NCI-H345 (cell line): ENCODE measurements at regions not wholly inside any gene's neighbourhood (a gene's known extent, or its start where the extent isn't known, plus 50 kb on each side); places are given as distances from the start of the nearest gene placed in this dataset.

Experiments used
- DNase-seq: peaks from one replicate; lab custom pipeline; 2025; lab: John Stamatoyannopoulos, UW

GRCh38 chr3:17945018-17945798, 202.8 kb upstream of the TBC1D5 start:
- no peak for DNase-seq

GRCh38 chr3:17942856-17943255, 200.4 kb upstream of the TBC1D5 start:
- no peak for DNase-seq

- DNase-seq: no peak
Measured at GRCh38 chr3:17941766-17942165, 199.3 kb upstream of the TBC1D5 start.

- DNase-seq: no peak
Measured at GRCh38 chr3:17941152-17941551, 198.7 kb upstream of the TBC1D5 start.

- no peak for DNase-seq
Measured at GRCh38 chr3:17939157-17939556, 196.7 kb upstream of the TBC1D5 start.

DNA sequence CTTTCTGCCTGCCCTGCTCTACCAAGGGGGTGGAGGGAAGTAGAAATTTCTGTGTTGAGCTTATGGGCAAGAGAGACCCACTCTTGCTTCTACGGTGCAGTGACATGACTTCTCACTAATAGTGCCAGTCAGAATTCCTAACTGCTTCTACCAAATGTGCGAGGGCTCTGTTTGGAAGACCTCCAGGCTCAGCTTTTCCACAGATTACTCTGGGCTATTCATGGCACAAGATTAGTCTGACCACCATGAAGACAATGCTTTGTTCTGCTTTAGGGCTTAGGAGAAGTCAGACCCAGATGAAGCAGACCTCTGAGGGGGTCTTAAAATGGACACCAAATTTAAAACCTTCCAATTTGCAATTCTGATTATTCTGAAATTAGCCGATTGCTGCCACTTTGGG, 195.9 kb upstream of the TBC1D5 start:
- DNase-seq: no peak

DNA sequence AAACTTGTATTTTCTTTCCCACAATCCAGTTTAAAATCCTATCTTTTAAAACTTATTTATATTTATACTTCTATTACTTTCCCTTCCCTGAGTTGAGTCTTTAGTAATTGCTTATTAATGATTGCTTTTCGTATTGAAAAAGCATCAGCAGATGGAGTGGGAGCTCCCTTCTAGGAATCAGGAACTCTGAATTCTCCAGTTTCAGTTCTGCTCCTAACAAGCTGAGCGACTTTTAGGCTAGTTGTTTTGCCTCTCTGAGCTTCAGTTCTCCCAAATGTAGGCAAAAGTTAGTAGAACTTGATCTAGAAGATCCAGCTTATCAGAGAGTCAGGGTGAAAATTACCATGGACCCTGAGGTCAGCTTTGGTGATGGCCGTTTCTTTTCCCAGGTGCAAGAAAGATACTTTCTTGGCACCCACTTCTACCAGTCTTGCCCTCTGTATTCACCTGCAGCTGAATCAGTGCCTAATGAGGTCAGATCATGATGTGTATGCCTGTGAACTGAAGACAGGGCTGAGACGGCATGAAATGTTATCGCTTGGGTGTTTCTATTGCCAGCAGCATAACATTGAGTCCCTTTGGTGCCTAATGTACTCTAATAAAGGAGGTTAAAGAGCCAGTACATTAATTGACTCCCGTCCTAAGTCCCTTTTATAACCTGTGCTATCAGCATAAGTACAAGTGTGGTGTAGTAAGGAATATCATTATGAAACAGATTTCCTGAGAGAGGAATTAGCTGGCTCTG, 194.5 kb upstream of the TBC1D5 start:
- no peak for DNase-seq

- DNase-seq: peak; percentile 1
Measured at GRCh38 chr3:17935222-17935621, 192.8 kb upstream of the TBC1D5 start.

- DNase-seq: no peak
Measured at GRCh38 chr3:17932136-17932771, 189.8 kb upstream of the TBC1D5 start.

DNA sequence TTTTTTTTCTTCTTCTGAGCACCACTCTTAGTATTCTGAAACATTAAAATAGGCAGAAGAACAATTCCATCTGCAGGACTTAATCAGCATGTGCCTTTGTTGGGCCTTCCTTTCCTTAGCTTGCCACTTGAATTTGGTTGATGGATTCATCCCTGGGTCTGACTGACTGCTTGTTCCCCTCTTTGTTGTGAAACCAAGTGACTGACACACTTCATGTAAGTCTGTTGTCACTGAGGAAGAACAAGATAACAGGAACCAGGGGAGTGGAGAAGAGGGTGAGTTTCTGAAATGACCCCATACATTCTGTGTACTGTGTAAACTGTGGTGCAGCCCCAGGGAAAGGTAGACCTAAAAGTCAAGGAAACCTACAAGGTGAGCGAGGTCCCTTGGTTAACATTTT, 188.7 kb upstream of the TBC1D5 start:
- DNase-seq: no peak

DNA sequence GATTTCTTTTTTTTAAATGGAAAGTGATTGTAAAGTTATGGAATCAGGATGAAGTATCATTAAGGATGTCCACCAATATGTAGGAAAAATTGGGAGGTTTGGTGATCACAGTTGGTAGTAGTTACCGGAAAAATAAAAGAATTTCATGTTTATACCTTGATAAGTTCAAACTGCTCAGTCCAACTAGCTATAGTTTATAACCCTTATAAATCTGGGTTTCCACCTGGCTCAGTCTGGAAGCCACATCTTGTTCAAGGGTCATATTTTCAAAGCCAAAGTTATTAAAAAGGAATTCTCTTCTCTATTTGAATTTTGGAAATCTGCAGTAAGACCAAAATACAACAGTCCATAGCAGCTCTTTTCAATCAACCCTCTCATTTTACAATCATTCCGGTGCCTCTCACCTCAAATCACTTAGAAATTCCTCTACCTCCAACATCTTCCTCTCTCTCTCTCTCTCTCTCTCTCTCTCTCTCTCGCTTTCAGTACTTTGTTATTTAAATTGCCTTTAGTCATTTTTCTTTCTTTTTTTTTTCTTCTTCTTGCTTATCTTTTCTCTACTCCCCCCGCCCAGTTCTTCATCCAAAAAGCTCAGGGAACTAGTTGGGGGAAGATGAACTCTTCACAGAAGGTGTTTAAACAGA, 186.2 kb upstream of the TBC1D5 start:
- DNase-seq: no peak

- DNase-seq: no peak
Measured at GRCh38 chr3:17927036-17927435, 184.6 kb upstream of the TBC1D5 start.

- DNase-seq: no peak
Measured at GRCh38 chr3:17915341-17915740, 172.9 kb upstream of the TBC1D5 start.

- DNase-seq: no peak
Measured at GRCh38 chr3:17913359-17913758, 170.9 kb upstream of the TBC1D5 start.

- no peak for DNase-seq
Measured at GRCh38 chr3:17911986-17912760, 169.7 kb upstream of the TBC1D5 start.

GRCh38 chr3:17910922-17911321, 168.5 kb upstream of the TBC1D5 start:
- DNase-seq: no peak

DNA sequence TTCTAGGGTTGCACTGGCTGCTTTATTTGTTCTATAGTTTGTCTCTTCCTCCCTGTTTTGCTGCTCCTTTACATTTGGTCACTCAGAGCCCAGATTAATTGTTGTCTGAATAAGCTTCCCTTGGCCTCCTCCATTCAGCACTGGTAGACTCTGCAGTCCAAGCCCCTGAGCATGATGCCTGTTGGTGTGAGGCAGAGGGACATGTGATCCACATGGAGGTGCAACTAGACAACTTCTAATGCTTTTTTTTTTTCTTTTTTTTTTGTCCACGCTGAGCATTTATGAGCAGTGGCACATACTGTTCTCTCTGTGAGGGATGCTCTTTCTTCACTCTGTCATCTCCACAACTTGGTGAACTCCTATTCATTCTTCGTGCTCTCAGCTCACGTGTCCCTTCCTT, 167.3 kb upstream of the TBC1D5 start:
- no peak for DNase-seq

- no peak for DNase-seq
Measured at GRCh38 chr3:17908399-17909191, 166.2 kb upstream of the TBC1D5 start.

GRCh38 chr3:17905996-17906395, 163.6 kb upstream of the TBC1D5 start:
- DNase-seq: no peak

DNA sequence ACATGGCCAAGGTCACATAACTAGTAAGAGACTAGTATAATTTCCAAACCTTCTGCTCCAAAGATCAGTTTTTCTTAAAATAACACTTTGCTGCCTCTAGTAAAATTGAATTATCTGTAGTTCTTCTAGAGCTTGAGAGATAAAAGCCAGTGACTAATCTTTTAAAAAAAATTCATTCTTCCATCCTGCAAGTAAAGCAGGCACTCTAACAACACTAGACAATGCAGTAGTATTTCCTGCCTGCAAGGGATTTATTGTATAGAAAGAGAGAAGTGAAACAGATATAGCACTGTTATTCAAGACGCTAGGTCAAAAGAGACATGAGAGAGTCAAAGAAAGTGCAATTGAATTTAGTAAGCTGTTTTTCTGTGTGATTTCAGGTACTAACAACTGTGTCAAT, 159.5 kb upstream of the TBC1D5 start:
- no peak for DNase-seq
